GM19035 (cell line): ENCODE measurements at regions not wholly inside any gene's neighbourhood (a gene's known extent, or its start where the extent isn't known, plus 50 kb on each side); places are given as distances from the start of the nearest gene placed in this dataset.

Experiments
- ATAC-seq: cut with Tn5 transposase; IDR thresholded peaks from one replicate; pipeline ENCODE4 v1.9.1; 2021; ENCODE audit not compliant: unreplicated experiment

GRCh38 chr1:212525479-212526110 lies 83.0 kb upstream of the ATF3 start:
- no peak for ATAC-seq

- ATAC-seq: no peak
Measured at GRCh38 chr1:212526111-212526491, 82.5 kb upstream of the ATF3 start.

GRCh38 chr1:212528501-212528900 lies 80.1 kb upstream of the ATF3 start:
- no peak for ATAC-seq

- ATAC-seq: no peak
Measured at GRCh38 chr1:212529211-212529741, 79.3 kb upstream of the ATF3 start.

- no peak for ATAC-seq
Measured at GRCh38 chr1:212531267-212531666, 77.3 kb upstream of the ATF3 start.

- ATAC-seq: no peak
Measured at GRCh38 chr1:212531796-212532195, 76.8 kb upstream of the ATF3 start.

- no peak for ATAC-seq
Measured at GRCh38 chr1:212532469-212533147, 76.0 kb upstream of the ATF3 start.

GRCh38 chr1:212533148-212533517 lies 75.4 kb upstream of the ATF3 start:
- no peak for ATAC-seq

GRCh38 chr1:212536586-212536985 lies 72.0 kb upstream of the ATF3 start:
- no peak for ATAC-seq

GRCh38 chr1:212537610-212538009 lies 71.0 kb upstream of the ATF3 start:
- no peak for ATAC-seq

GRCh38 chr1:212539737-212540430 lies 68.7 kb upstream of the ATF3 start:
- no peak for ATAC-seq

- ATAC-seq: no peak
Measured at GRCh38 chr1:212542761-212543187, 65.8 kb upstream of the ATF3 start.

GRCh38 chr1:212544110-212544509 lies 64.5 kb upstream of the ATF3 start:
- ATAC-seq: no peak

GRCh38 chr1:212545941-212546635 lies 62.5 kb upstream of the ATF3 start:
- no peak for ATAC-seq

GRCh38 chr1:212549503-212550017 lies 59.0 kb upstream of the ATF3 start:
- ATAC-seq: no peak

- ATAC-seq: no peak
Measured at GRCh38 chr1:212551929-212552328, 56.6 kb upstream of the ATF3 start.

- ATAC-seq: no peak
Measured at GRCh38 chr1:212553676-212554075, 54.9 kb upstream of the ATF3 start.

GRCh38 chr1:212554401-212554800 lies 54.2 kb upstream of the ATF3 start:
- no peak for ATAC-seq

GRCh38 chr1:212555426-212555825 lies 53.1 kb upstream of the ATF3 start:
- no peak for ATAC-seq

- no peak for ATAC-seq
Measured at GRCh38 chr1:212556822-212557549, 51.6 kb upstream of the ATF3 start.
